Tibial artery (tissue), 4 donors: ENCODE measurements at regions not wholly inside any gene's neighbourhood (a gene's known extent, or its start where the extent isn't known, plus 50 kb on each side); places are given as distances from the start of the nearest gene placed in this dataset.
"Not testable (repeated sequence)": the region's sequence is repeated elsewhere in the genome, so short reads cannot be mapped to it uniquely, and the experiment has no call there.

ENCODE experiments used
- DNase-seq, 2 donors: peaks; one replicate each; pipeline ENCODE4 v3.0.0-alpha.2; 2019
- H3K27ac ChIP-seq, 2 donors: fragments of 200-600 bp; sonication (generic) in 1 of 2; 1 replicate in 1 of 2; 2 replicates in 1 of 2; pipeline ENCODE4 v1.5.1; 2018 to 2019; ENCODE audit warnings: mild to moderate bottlenecking in 1 of 2
- H3K27me3 ChIP-seq, 2 donors: fragments of 200-600 bp; sonication (generic) in 1 of 2; one replicate each; pipeline versions ENCODE4 v1.5.1 to v1.6.0; 2016 to 2019
- H3K36me3 ChIP-seq, 3 donors: fragments of 200-600 bp; sonication (generic) in 2 of 3; one replicate each; pipeline ENCODE4 v1.5.1; 2016 to 2019; ENCODE audit warnings: mild to moderate bottlenecking in 2 of 3
- H3K4me1 ChIP-seq, 4 donors: fragments of 200-600 bp; sonication (generic) in 2 of 4; 1 replicate in 3 of 4; 2 replicates in 1 of 4; pipeline ENCODE4 v1.5.1; 2016 to 2019
- H3K4me3 ChIP-seq, 2 donors: fragments of 200-600 bp; sonication (generic) in 1 of 2; 1 replicate in 1 of 2; 2 replicates in 1 of 2; pipeline ENCODE4 v1.5.1; 2018 to 2019; ENCODE audit warnings: mild to moderate bottlenecking in 2 of 2
- H3K9me3 ChIP-seq, 3 donors: fragments of 200-600 bp; sonication (generic) in 1 of 3; one replicate each; pipeline ENCODE4 v1.5.1; 2016 to 2019
- CTCF ChIP-seq, 2 experiments: fragments of 200-600 bp in 1 of 2; fragments of 450-650 bp in 1 of 2; IDR thresholded peaks; one replicate each; pipeline ENCODE4 v1.5.1; 2017 to 2019; ENCODE audit warnings: antibody characterized with exemption in 2 of 2, mild to moderate bottlenecking in 1 of 2, moderate library complexity in 1 of 2
- intact Hi-C: fragments of 100-400 bp; cut with DNase I; formaldehyde crosslinking; loops from one replicate; pipeline ENCODE4 v1.15.0; 2023; ENCODE audit warnings: low total_unique reads

- TF ChIP-seq CTCF (IDR thresholded peaks at IDR 0.05): no peak
- intact Hi-C loops: no loop called here
Measured at GRCh38 chr2:33696234-33696633, 97.1 kb upstream of the FAM98A start.

GRCh38 chr2:33694904-33695303 is 95.8 kb upstream of the FAM98A start:
- Histone ChIP-seq H3K4me3 (no peak overlapping the region), H3K9me3 (peaks cover 0 to 2% (median 0%) of the 10 kb centered on the region in 3 donors), H3K4me1 (no peaks in the 10 kb centered on the region), H3K27ac (no peak overlapping the region), H3K27me3 (no peaks in the 10 kb centered on the region), H3K36me3 (no peaks in the 10 kb centered on the region)
- intact Hi-C loops: no loop called here
- TF ChIP-seq CTCF (IDR thresholded peaks at IDR 0.05): no peak
- DNase-seq: no peak

More at GRCh38 chr2:33696234-33696633, 97.1 kb upstream of the FAM98A start:
- Histone ChIP-seq H3K4me3 (no peak overlapping the region), H3K27ac (no peak overlapping the region), H3K36me3 (no peaks in the 10 kb centered on the region), H3K9me3 (no peaks in the 10 kb centered on the region), H3K4me1 (no peaks in the 10 kb centered on the region), H3K27me3 (no peaks in the 10 kb centered on the region)
- DNase-seq: no peak

- DNase-seq, H3K4me3 ChIP-seq, H3K4me1 ChIP-seq, H3K27me3 ChIP-seq, H3K36me3 ChIP-seq, H3K27ac ChIP-seq, intact Hi-C loops: not testable (repeated sequence)
- peaks cover 0 to 22% (median 13%) of the 10 kb centered on the region in 3 donors for H3K9me3 ChIP-seq
Measured at GRCh38 chr2:33690686-33691085, 91.6 kb upstream of the FAM98A start.

GRCh38 chr2:33681364-33681757 is 82.3 kb upstream of the FAM98A start:
- no peak overlapping the region for H3K27ac ChIP-seq
- no peaks in the 10 kb centered on the region for H3K36me3 ChIP-seq
- H3K9me3 ChIP-seq: no peaks in the 10 kb centered on the region
- H3K27me3 ChIP-seq: peaks cover 0 to 6% of the 10 kb centered on the region in 2 donors
- no peak for DNase-seq
- no peak overlapping the region for H3K4me3 ChIP-seq
- no peaks in the 10 kb centered on the region for H3K4me1 ChIP-seq
- intact Hi-C loops: no loop called here
- no peak for TF ChIP-seq CTCF (IDR thresholded peaks at IDR 0.05)

GRCh38 chr2:33680644-33681363 is 81.7 kb upstream of the FAM98A start:
- H3K27me3 ChIP-seq: peaks cover 0 to 6% of the 10 kb centered on the region in 2 donors
- no peaks in the 10 kb centered on the region for H3K36me3 ChIP-seq
- no peak for DNase-seq
- H3K27ac ChIP-seq: no peak overlapping the region
- no peaks in the 10 kb centered on the region for H3K9me3 ChIP-seq
- no peak overlapping the region for H3K4me3 ChIP-seq
- intact Hi-C loops: no loop called here
- TF ChIP-seq CTCF (IDR thresholded peaks at IDR 0.05): no peak
- H3K4me1 ChIP-seq: no peaks in the 10 kb centered on the region

- Histone ChIP-seq H3K4me1 (no peaks in the 10 kb centered on the region), H3K4me3 (no peak overlapping the region), H3K27me3 (peaks cover 0 to 6% of the 10 kb centered on the region in 2 donors), H3K9me3 (no peaks in the 10 kb centered on the region), H3K27ac (no peak overlapping the region), H3K36me3 (no peaks in the 10 kb centered on the region)
- TF ChIP-seq CTCF (IDR thresholded peaks at IDR 0.05): no peak
- intact Hi-C loops: no loop called here
- no peak for DNase-seq
Measured at GRCh38 chr2:33678436-33678835, 79.3 kb upstream of the FAM98A start.
